ENCODE measurements at regions not wholly inside any gene's neighbourhood (a gene's known extent, or its start where the extent isn't known, plus 50 kb on each side); places are given as distances from the start of the nearest gene placed in this dataset.

GRCh38 chr21:28324690-28325089 lies 668.0 kb downstream of the LTN1 start:
- DNase-seq: no peak
- ATAC-seq: no peak
- H3K4me3 ChIP-seq: no peak overlapping the region
- H3K36me3 ChIP-seq: no peaks in the 10 kb centered on the region
- no peak overlapping the region for H3K27ac ChIP-seq
- no peaks in the 10 kb centered on the region for H3K27me3 ChIP-seq
- intact Hi-C loops (cut with DNase I): no loop called here
- peaks cover 0 to 16% of the 10 kb centered on the region in 2 donors for H3K9me3 ChIP-seq
- H3K4me1 ChIP-seq: no peaks in the 10 kb centered on the region
- TF ChIP-seq CTCF (IDR thresholded peaks at IDR 0.05): no peak

- DNase-seq (no peak), ATAC-seq (no peak)
- Histone ChIP-seq H3K4me3 (no peak overlapping the region), H3K4me1 (no peaks in the 10 kb centered on the region), H3K9me3 (peaks cover 0 to 8% of the 10 kb centered on the region in 2 donors), H3K27ac (no peak overlapping the region), H3K36me3 (no peaks in the 10 kb centered on the region), H3K27me3 (no peaks in the 10 kb centered on the region)
- intact Hi-C loops (cut with DNase I): no loop called here
- no peak for TF ChIP-seq CTCF (IDR thresholded peaks at IDR 0.05)
Measured at GRCh38 chr21:28317177-28317950, 675.3 kb downstream of the LTN1 start.

- TF ChIP-seq CTCF (IDR thresholded peaks at IDR 0.05): no peak
- no peaks in the 10 kb centered on the region for H3K36me3 ChIP-seq
- DNase-seq (peak in 1 of 4 donors; percentile 30), ATAC-seq (no peak)
- H3K9me3 ChIP-seq: peaks cover 0 to 4% of the 10 kb centered on the region in 2 donors
- intact Hi-C loops (cut with DNase I): no loop called here
- no peak overlapping the region for H3K27ac ChIP-seq
- H3K4me1 ChIP-seq: no peaks in the 10 kb centered on the region
- H3K27me3 ChIP-seq: no peaks in the 10 kb centered on the region
- H3K4me3 ChIP-seq: no peak overlapping the region
Measured at GRCh38 chr21:28311411-28312190, 681.1 kb downstream of the LTN1 start.

GRCh38 chr21:28310711-28311110 lies 682.0 kb downstream of the LTN1 start:
- Histone ChIP-seq H3K36me3 (no peaks in the 10 kb centered on the region), H3K9me3 (peaks cover 0 to 4% of the 10 kb centered on the region in 2 donors), H3K27me3 (no peaks in the 10 kb centered on the region), H3K4me1 (no peaks in the 10 kb centered on the region), H3K4me3 (no peak overlapping the region), H3K27ac (no peak overlapping the region)
- TF ChIP-seq CTCF (IDR thresholded peaks at IDR 0.05): no peak
- DNase-seq: no peak
- intact Hi-C loops (cut with DNase I): no loop called here
- no peak for ATAC-seq

- intact Hi-C loops (cut with DNase I): no loop called here
- ATAC-seq (no peak), DNase-seq (no peak)
- Histone ChIP-seq H3K36me3 (no peaks in the 10 kb centered on the region), H3K4me3 (no peak overlapping the region), H3K27ac (no peak overlapping the region), H3K9me3 (peaks cover 0 to 4% of the 10 kb centered on the region in 2 donors), H3K27me3 (no peaks in the 10 kb centered on the region), H3K4me1 (no peaks in the 10 kb centered on the region)
- TF ChIP-seq CTCF (IDR thresholded peaks at IDR 0.05): no peak
Measured at GRCh38 chr21:28310171-28310685, 682.4 kb downstream of the LTN1 start.

Data from left lung (tissue), 4 donors.